Suppressor macrophage treated with lipopolysaccharide for 4 hours (primary cell): ENCODE measurements at regions not wholly inside any gene's neighbourhood (a gene's known extent, or its start where the extent isn't known, plus 50 kb on each side); places are given as distances from the start of the nearest gene placed in this dataset.
A peak's percentile ranks its signal among the peaks of the same experiment; 100 is the strongest.
"Not testable (repeated sequence)": the region's sequence is repeated elsewhere in the genome, so short reads cannot be mapped to it uniquely, and the experiment has no call there.

Experiments used
- DNase-seq: peaks from one replicate; pipeline ENCODE4 v3.0.0-alpha.2; 2020

DNA sequence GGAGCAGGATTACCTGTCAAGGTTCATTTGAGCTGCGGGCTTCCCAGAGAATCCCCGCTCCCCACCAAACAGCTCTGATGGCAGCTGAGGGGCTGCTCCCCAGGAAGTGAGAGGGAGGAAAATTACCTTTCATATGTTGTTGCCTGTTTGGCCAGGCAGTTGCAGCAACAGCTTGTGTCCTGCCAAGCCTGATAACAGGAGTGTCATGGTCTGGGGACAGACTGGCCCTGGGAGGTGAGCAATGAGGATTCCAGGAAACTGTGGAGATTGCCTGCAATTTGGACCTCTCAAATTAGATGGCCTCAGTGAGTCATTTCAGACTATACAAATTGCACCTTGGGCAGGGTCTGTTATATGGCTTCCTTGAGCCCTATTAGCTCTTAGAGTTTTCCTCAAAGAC is 189.3 kb downstream of the PTPRU start:
- DNase-seq, result no peak

DNA sequence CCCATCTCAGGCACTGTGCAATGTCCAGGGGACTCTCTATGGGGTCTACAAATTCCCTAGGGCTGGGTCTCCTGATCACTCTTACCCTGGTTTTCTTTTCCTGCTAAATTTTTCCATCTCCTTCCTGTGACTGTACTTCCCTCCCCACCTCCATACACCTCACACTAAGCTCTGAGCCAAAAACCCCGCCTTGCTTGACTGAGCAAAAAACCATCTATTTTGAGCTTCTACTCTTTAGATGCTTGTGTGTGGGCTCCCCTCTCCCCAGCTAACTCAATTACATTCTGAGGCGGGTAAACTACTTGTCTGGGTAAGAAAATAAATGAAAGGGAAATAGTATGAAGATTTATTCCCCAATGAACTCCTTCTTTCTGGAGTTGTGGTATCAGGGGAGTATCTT is 187.9 kb downstream of the PTPRU start:
- no peak for DNase-seq

DNA sequence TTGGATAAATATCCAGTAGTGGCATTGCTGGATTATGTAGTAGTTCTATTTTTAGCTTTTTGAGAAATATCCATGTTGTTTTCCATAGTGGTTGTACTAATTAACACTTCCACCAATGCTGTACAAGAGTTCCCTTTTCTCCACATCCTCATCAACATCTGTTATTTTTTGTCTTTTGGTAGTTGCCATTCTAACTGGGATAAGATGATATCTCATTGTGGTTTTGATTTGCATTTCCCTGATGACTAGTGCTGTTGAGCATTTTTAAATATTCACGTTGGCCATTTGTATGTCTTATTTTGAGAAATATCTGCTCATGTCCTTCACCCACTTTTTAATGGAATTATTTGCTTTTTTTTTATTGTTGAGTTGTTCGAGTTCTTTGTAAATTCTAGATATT is 183.9 kb downstream of the PTPRU start:
- no peak for DNase-seq

GRCh38 chr1:29417971-29418370 is 181.6 kb downstream of the PTPRU start:
- no peak for DNase-seq

- DNase-seq, result no peak
Observed at GRCh38 chr1:29417147-29417858, 181.0 kb downstream of the PTPRU start.

- DNase-seq, result no peak
Observed at GRCh38 chr1:29416267-29417146, 180.2 kb downstream of the PTPRU start.

DNA sequence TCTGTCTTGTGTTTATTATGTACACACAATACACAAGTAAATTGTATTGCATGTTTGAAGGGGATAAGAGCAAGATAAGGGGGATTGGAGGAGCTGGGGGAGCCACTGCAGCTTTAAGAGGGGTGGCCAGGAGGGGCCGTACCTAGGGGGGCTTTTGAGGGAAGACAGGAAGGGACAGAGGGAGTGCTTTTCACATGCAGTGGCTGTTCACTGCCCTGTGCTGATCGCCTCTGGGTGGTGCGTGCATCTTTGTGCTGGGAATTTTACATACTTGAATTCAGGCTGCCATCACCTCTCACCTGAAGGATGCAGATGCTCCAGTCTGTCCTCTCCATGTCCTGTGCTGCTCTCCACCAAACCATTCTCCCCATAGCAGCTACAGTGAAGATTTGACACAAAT is 179.5 kb downstream of the PTPRU start:
- no peak for DNase-seq

DNA sequence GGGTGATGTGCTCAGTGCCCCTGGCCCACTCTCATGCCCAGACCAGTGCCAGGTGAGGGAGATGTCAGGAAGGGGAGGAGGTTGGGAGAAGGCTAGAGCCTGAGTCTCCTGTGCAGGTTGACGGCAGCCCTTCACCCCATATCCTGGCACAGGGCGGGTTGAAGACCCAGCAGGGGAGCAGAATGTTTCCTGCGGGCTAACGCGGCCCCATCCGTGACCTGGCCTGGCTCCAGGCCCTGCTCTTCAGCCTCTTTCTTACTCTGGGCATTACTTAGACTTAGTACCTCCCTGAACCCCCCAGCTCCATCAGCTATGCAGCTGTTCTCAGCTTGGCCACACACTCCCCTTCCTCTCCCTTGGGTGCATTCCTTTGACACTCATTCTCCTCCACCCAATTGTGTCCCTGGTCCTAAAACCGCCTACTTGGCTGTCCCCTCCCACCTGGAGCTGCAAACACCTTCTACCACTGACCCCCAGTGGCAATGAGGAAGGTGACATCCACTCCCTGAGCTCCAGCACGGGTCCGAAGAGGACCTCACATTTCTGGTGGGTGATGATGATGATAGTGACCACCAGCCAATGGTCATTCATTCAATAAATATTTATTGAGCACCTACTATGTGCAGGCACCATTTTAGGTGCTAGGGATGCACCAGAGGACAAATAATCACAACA is 179.0 kb downstream of the PTPRU start:
- no peak for DNase-seq

DNA sequence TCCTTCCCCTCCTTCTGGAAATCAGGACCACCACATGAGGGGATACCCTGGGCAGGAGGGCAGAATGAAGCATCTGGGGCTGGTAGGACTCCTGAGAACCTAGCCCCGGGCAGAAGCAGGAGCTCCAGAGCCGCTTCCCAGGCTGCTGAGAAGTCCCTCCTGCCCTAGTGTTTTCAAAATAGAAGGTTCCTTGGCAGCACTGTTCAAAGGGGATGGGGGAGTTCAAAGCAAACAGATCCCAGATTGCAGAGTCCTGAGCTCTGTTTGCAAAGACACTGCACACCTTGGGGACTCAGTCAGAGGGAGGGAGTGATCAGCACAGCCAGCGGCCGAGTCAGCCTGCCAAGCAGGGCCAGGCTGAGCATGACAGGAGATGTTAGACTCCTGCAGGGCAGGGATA is 177.8 kb downstream of the PTPRU start:
- DNase-seq, result no peak

DNA sequence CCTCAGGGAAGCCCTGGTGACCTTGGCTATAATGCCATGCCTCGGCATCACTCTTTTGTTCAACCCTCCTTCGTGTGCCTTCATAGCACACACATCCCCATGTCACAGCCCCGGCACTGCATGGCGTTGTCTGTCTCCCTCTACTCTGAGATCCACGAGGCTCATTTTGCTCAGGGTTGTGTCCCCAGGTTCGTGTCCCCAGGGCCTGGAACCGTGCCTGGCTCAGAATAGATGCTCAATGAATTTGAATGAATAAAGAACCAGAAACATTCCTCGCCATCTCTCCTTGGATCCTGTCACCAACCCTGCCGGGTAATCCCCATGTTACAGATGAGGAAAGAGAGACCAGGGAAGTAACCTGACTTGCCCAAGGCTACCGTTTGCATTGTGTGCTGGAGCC is 177.3 kb downstream of the PTPRU start:
- DNase-seq, result no peak

- DNase-seq, result no peak
Observed at GRCh38 chr1:29412591-29412990, 176.3 kb downstream of the PTPRU start.

DNA sequence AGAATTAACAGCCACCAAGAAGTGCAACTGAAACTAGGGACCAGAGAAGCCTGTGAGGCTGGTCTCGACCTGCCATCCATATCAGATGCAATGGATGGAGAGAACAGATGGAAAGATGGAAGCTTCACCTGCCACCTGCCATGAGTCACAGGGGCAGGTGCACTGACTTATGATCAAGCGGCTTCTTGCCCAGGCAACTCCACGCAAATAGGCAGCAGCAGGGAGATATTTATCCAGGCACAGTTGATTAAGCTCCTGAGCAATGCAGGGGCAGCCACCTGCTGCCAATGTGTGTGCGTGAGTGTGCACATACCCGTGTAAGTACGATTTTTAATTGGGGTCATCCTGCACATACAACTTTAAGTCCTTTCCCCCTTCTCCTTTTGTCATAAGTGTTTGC is 174.2 kb downstream of the PTPRU start:
- no peak for DNase-seq

GRCh38 chr1:29409616-29410015 is 173.3 kb downstream of the PTPRU start:
- no peak for DNase-seq

GRCh38 chr1:29408831-29409605 is 172.7 kb downstream of the PTPRU start:
- DNase-seq, result no peak

GRCh38 chr1:29406814-29407213 is 170.5 kb downstream of the PTPRU start:
- no peak for DNase-seq

- not testable (repeated sequence) for DNase-seq
Observed at GRCh38 chr1:29400203-29400602, 163.9 kb downstream of the PTPRU start.

GRCh38 chr1:29399465-29399864 is 163.1 kb downstream of the PTPRU start:
- no peak for DNase-seq

- DNase-seq, result no peak
Observed at GRCh38 chr1:29398431-29398830, 162.1 kb downstream of the PTPRU start.

- DNase-seq, result no peak
Observed at GRCh38 chr1:29397981-29398380, 161.7 kb downstream of the PTPRU start.

DNA sequence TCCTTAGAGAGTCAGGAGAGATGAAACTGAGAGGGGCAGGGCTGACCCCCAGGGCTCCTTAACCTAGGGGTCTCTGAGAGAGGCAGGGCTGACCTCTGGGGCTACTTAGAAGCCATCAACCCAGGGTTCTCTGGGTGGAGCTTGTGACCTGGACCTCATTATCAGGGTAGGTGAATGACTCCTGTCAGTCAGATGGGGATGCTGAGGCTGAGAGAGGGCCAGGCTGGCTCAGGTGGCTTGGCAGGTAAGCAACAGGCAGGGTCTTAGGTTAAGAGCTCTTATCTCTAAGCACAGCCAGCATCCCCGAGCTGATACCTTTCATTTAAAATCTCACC is 160.9 kb downstream of the PTPRU start:
- no peak for DNase-seq

DNA sequence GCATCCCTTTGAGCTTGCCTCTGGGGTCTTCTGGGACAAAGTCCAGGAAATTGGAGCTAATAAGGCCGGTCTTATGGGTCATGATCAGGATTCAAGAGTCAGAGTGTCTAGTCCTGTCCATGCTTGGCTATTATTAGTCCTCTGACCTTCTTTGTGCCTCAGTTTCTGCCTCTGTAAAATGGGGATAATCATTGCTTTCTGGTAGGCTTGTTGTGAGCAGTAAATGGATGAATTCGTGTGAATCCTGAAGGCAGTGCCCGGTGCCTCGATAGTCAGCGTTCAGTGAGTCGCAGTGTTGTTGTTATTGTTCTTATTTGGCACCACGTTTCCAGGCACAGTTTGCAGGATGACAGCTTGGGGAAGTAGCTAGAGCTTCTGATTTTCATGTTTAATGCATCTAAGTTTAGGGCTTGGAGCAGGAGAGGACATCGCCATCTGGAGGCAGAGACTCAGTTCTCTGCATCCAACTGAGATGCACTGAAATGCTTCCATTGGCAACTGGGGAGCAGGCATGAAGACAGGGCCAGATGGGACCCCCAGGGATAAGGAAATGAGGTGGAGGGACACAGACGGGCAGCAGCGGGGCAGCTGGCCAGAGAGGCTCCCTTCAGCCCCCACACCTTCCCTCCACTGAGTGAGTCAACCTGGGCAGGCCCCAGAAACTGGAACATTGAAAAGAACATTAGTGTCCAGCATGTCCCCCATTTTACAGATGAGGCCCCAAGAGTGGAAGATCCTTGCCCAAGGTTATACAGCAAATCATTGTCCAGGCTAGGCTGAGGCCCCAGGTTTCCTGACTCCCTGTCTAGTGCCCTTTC is 160.3 kb downstream of the PTPRU start:
- no peak for DNase-seq

DNA sequence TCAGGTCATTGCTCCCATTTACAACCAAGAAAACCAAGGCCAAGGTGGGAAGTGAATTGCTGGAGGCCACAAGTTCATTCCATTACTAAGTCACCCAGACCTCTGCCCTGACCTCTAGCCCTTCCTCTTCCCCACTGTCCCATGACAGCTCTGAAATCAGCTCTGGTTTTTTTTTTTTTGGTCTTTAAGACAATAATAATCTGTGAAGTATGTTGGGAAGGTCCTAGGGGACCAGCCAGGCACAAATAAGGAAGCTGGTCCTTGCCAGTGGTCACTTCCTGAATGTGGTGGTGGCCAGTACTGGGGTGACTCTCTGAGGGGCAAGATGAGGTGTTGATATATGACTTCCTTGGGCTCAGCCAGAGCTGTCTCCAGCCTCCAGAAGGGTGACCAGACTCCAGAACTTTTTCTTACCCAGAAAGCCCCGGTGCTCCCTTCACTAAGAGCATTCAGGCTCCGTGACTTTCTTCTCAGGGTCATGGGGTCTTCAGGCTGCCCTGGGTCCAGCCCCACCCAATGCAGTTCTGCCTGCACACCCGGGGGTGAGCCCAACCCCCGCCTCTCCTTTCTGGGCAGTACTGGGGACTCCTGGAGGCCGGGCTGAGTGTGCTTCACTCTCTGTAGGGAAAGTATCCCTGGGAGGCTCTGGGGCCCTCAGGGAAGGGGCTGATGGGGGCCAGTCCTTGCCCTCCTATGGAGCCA is 159.6 kb downstream of the PTPRU start:
- DNase-seq, result peak; percentile 47
